HG02938 (cell line): ENCODE measurements at regions not wholly inside any gene's neighbourhood (a gene's known extent, or its start where the extent isn't known, plus 50 kb on each side); places are given as distances from the start of the nearest gene placed in this dataset.
"Not testable (repeated sequence)": the region's sequence is repeated elsewhere in the genome, so short reads cannot be mapped to it uniquely, and the experiment has no call there.

Experiments used
- ATAC-seq: cut with Tn5 transposase; IDR thresholded peaks from one replicate; pipeline ENCODE4 v1.9.1; 2021; ENCODE audit warnings: mild to moderate bottlenecking, moderate library complexity; ENCODE audit not compliant: unreplicated experiment

DNA sequence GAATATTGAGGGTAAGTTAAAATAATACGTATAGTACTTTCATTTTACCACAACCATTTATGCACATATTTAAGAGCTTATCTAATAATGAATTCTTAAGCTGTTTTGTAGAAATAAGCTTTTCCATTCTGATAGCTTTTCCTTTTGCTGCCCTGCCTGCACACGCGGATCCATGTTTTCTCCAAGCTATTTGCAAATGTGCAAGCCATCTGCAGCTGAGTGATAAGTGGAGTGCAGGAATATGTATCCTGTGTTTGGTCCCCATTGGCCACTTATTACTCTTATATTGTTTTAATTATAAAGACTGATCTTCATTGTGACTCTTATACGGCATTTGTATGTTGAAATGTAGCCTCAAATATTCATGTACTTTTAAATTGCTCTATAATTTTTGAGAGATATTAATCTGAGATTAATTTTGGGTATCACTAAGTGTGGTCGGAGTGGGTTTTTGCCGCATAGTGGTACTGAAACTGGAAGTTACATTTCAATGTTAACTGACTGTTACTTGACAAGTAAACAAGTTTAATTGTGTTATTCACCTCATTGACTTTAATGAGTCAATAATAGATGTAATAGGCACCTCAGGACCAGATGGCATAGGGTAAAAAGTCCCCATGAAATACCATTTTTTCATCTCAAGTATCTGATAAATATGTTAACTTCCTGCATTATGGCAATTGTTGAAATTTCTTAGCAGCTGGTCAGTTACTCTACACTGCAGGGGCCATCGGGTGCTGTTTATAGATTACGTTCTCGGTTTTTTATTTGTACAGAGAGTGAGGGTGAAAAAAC, 1567.4 kb downstream of the EFNB2 start:
- no peak for ATAC-seq

DNA sequence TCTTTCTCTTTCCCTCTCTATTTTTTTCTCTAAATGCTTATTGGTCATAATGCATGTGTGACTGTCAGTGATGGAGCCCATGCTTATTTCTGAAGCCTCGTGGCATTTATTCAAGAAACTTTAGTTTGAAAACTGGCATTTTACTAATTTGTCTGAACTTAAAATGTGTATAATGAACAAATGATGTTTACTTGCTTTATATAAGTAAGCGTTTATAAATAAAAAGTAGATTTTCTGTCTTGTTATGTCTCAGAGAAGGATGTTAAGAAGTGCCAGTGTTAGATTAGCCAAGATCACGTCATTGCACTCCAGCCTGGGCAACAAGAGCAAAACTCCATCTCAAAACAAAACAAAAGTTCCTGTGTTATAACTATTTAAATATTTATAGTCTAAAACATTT, 1568.1 kb downstream of the EFNB2 start:
- no peak for ATAC-seq

DNA sequence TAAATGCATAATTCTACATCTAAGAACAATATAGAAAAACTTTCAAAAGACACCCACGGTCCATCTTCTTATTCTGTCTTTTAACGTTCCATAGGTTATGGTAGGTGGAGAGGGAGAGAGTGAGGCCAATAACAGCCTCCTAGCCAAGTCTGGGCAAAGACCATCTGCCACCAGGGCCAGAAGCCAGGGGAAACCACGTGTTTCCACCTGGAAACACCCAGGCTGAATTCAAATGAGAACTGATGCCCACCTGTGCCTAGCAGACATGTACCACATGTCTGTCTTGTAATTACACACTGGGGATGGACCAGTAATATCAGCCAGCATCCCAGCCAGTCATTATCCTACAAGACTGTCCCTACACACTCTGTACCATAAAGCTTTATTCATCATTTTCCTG, 1573.1 kb downstream of the EFNB2 start:
- no peak for ATAC-seq

DNA sequence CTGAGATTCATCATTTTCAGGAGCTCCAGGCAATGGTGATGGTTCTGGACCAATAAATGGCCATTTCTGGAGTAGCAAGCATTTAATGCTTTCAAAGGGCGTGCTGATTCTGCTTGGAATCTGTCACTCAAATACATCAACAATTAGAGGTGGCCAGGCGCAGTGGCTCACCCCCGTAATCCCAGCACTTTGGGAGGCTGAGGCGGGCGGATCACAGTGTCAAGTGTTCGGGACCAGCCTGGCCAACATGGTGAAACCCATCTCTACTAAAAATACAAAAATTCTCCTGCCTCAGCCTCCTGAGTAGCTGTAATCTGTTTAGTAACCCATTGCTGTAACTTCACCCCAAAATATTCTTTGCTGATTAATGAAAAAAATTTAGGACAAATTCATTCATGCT, 1574.2 kb downstream of the EFNB2 start:
- ATAC-seq: no peak

DNA sequence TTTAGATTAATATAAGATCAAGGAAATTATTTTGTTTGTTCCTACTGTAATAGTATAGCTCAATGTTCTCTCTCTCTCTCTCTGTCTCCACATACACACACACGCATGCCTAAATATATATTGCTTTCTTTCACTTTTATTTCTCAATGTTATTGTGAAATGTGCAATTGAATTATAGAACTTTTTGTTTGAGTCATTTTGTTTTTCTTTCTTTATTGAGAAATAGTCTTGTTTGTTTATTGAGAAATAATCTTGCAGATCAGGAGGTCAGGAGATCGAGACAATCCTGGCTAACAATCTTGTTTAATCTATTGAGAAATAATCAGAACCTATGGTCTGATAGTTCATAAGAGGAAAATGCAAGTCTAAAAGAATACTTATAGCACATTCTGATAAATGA, 1581.3 kb downstream of the EFNB2 start:
- ATAC-seq: no peak

DNA sequence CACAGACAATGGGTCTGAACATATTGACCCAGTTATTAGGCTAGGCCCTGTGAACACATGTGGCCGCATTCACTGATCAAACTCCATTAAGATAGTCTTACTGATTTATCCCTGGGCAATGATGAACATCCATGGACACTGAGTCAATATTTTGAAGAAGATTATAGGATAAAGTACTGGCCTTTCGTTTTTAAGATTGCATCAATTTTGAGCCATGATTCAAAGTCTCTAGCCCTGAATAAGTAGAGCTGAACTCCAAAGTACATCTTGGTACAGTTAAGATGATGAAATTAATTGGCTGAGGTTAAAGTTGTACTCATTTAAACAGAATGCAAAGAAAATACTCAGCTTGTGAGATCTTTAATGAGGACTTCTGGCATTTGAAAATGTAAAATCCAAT, 1581.9 kb downstream of the EFNB2 start:
- no peak for ATAC-seq

DNA sequence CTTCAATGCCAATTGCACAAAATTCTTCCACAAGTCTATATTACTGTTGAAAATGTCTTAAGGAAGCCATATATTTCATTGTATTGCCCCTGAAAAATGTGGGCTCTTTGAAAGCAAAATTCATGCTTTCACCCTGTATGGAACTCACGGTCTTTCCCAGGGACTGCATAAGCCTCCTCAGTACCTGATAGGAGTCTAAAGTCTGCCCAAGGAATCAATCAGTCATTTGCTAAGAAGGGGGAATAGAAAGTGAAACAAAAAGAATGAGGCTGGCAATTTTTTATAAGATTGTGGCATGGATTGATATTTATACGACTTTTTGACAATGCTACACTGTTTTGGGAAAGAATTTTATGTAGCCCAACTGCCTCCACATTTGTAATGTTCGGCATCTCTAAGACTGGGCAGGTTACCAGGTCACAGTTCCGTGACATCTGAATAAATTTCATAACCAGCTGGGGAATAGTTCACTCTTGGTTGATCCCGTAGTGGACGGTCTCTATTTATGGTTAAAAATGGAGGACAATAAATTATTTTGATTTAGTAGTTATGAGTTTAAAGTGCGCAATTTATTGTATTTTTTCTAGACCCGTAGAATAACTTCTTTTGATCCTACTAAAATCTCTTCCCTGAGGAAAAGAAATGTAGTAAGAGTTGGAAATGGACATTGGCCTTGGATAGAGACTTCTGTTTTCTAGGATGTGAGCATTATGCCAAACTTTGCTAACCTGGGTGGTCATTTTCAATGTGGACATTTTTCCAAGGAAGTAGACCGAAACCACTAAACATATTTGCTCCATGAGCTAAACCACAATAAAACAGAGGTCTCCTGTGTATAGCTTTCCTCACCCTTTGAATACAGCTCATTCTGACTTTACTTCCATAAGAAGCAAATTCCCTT, 1585.4 kb downstream of the EFNB2 start:
- ATAC-seq: no peak

DNA sequence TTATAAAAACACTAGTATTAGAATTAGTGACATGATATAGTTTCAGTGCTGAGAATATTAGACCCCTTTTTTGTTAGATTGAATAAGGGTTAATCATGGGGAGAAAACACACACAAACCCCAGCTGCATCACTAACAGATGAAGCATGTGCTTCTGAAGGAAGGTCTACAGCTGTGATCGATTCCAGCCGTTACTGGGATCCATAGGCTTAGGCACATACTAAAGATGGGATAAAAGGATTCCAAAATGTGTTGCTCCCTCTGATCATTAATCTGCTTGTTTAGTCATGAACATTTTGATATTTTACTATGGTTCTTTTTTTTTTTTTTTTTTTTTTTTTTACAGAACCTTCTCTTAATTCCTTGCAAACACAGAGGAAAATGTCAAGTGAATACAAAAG, 1591.3 kb downstream of the EFNB2 start:
- no peak for ATAC-seq

DNA sequence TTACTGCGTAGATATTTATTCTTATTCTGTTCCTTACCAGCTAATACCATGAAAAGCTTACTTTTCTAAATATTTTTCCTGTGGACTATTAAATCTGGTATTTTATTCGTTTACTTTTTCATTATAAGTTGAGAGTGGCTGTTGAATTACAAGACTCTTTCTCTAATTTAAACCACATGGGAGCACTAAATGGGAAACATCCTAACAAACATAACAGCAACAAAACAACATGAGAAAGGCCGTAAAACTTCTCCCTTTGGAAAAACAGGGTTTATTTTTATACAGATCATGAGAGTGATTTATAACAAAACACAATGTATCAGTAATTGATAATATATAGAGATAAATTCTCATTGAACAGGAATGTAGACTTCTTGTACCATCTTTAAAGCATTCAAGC, 1592.1 kb downstream of the EFNB2 start:
- no peak for ATAC-seq

DNA sequence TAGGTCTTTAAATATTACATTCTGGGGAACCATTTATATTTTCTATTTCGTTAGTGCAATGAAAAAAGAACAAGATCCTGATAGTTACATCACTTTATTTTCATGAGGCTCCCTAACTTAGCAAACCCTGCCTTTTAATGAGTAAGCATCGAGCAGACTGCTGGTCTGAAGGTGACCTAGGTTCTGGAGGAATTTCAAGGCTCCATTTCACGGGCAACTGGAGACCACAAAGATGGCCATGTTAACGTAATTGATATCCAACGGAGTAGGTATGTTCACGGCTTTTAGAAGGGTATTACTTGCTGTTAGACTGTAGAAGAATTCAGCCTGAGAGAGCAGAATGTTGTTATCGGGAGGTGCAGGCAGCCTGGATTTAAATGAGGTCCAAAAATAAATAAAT, 1597.6 kb downstream of the EFNB2 start:
- ATAC-seq: no peak

DNA sequence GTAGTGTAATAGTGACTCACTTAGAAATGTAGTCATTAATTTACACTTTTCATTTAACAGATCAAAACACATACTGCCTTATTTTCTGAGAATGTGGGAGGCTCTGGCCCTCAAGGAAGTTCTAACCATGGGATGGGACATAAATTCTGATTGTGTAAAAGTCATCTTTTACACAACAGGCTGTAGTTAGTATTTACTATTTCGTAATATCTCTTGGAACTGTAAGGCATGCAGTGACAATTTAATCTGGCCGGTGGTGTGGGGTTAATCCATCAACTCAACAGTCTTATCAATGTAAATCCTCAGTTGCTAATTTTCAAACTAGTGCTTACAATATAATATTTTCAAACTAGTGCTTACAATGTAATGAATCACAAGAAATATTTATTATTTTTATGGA, 1599.2 kb downstream of the EFNB2 start:
- no peak for ATAC-seq

DNA sequence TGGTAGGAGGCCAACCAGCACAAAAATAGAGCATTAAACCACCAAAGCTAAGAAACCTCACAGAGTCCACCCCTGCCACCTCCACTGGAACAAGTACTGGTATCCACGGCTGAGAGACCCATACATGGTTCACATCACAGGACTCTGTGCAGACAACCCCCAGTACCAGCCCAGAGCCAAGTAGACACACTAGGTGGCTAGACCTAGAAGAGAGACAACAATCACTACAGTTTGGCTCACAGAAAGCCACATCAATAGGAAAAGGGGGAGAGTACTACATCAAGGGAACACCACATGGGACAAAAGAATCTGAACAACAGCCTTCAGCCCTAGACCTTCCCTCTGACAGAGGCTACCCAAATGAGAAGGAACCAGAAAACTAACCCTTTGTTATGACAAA, 1614.9 kb downstream of the EFNB2 start:
- not testable (repeated sequence) for ATAC-seq

DNA sequence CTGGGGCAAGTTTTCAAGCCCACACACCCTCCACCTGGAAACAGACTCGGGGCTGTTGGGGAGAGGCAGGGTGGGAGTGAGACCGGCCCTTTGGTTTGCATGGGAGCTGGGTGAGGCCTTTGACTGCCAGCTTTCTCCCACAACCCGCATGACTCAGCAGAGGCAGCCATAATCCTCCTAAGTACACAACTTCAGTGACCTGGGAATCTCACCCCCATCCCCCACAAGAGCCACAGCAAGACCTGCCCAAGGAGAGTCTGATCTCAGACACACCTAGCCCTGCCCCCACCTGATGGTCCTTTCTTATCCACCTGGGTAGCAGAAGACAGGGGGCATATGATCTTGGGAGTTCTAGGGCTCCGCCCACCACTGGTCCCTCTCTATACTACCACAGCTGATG, 1615.4 kb downstream of the EFNB2 start:
- no peak for ATAC-seq

DNA sequence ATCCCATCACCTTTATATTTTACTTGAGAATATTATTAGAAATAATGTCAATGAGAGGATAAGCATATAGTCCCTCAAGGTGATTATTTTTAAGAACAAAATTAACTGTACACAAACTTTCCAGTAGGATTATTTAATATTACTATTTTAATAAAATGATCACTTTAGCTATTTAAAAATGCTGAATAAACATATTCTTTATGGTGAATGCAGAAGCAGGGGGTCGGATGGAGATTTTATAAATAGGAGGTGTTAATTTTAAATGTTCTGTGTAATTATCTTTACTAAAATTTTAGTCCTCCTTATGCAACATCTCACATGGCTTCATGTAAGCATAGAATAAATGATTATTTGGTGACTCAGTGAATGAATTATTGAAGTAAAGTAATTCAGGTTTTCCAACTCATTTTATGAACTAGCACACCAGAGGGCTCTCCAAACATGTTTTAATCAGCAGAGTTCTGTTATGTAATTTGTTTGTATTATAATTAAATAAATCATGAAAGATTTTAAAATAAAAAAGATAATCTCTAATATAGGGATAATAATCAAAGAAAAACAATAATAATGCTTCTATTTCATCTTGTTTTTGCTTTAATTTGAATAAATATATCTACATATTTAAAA, 1635.2 kb downstream of the EFNB2 start:
- ATAC-seq: no peak

DNA sequence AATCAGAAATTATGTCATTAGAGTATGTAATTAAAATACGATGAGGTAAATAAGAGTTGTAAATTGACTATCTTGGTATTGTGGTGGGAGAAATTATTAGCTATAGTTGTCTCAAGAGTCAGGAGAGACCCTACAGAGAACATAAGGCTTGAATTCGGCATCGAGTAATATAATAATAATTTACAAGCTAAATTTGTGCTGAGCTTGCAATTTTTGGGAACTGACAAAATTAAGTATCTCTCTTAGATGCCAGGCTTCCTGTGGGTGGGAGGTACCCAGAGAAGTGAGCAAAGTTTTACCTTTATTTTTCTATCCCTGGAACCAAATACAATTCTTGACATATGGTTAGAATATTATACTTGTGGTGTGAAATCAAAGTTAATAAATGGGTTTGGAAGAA, 1637.0 kb downstream of the EFNB2 start:
- ATAC-seq: no peak

DNA sequence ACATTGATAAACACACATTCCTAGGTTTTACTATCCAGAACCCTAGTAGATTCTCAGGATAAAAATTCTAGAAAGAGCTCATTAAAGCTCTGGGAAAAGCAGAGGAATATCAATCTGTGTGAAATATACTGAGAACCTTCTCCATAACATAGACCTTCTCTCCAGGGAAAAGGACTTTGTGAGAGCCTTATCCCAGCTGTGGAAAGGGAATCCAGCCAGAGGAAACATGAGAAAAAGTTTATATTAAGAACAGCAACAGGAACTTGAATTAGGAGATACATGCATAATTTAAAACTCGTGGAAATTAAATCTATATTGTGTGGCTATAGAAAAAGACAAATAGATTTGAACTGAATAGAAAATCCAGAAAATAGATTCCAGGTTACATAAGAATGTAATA, 1639.9 kb downstream of the EFNB2 start:
- no peak for ATAC-seq

DNA sequence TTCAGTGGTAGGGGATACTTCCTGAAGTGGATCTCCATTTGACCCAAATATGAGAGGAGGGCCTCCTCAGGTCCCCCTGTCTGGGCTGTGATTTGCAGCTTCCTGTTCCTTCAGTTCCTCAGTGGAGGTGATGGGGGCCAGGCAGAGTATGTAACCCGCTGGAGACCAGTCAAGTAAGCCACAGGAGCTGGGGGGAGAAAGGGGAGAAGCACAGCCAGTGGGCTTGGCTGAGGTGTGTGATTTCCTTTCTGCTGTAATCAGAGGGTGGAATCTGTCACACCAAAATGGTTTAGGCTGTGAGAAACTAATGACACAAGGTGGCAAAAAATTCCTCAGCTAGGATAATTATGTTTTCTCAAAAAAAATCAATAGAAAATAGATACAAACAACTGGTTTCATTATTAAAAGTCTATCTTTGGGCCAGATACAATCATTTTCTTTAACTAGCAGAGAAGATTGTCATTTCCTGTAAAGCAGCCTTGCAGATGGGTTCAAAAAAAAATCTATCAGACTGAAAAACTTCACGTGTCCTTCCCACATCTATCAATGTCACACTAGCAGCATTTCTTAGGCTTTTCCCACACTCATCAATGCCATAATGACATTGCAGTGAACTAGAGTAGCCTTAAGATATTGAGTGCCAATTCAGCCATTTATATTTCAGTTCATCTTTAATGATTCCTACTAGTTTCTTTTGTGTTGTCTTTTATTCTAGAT, 1660.3 kb downstream of the EFNB2 start:
- ATAC-seq: no peak

DNA sequence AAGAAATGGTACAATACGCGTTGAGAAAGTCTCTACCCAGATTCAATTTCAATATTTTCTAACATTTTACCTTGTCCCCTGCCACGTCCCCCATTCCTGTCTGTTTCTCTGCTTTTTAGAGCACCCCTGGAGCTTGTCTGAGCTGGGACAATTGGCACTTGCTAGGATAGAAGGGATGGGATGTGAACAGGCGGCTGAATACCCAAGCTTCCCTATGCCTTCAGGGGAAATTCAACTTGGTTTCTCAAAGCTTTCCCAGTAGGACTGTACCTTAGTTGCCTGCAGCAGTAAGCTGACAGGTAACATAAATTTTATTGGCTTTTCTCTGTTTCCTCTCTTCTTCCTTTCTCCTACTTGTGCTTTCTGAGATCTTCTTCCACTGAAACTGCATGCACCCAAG, 1663.3 kb downstream of the EFNB2 start:
- ATAC-seq: no peak

DNA sequence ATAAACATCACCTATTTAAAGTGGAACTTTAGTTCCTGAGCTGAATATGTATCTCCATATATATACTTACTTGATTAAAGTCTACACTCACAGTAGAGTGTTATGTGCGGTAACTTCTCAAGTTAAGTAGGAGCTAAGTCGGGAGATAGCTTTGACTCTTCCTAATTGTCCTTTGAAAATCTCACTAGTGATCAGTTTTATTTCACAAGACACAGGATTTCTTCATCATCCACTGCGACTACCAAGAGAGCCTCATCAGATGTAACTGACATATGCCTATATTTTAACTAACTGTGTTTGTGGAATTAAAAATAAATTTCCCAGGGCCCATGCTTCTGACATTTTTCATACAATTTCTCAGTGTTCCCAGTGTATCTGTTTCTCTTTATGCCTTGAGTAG, 1664.0 kb downstream of the EFNB2 start:
- ATAC-seq: no peak

DNA sequence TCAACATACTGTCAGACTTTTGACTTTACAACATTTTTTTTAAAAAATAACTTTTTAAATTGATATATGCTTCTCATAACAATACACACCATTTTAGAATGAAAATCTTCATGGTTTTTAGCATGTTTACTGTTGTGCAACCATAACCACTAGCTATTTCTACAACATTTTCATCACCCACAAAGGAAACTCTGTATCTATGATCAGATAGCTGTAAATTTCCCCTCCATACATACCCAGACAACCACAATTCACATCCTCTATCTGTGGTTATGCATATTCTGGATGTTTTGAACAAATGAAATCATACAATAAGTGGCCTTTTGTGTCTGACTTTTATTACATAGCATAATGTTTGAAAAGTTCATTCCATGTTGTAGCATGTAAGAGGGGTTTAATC, 1666.0 kb downstream of the EFNB2 start:
- no peak for ATAC-seq

DNA sequence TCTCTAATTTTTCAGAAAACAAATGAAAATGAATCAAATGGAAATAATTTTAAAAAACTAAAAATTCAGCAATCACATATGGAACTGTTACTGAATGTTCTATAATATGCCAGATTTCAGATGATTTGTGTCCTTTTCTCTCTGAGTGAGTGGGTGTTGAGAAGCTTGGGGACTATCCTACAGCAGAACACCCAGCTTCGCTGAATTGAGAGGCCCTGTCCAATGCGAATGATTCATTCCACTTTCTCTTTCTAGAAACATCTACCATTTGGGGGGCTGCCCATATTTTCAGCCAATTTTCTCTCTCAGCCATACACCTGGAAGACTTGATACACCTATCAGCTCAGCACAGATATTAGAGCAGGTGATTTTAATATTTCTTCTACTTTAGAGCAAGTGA, 1666.7 kb downstream of the EFNB2 start:
- ATAC-seq: no peak
